ENCODE measurements at regions not wholly inside any gene's neighbourhood (a gene's known extent, or its start where the extent isn't known, plus 50 kb on each side); places are given as distances from the start of the nearest gene placed in this dataset.
"Not testable (repeated sequence)": the region's sequence is repeated elsewhere in the genome, so short reads cannot be mapped to it uniquely, and the experiment has no call there.

GRCh38 chr2:43067254-43068040 is 159.0 kb downstream of the ZFP36L2 start:
- no peak overlapping the region for H3K4me3 ChIP-seq (ENCODE audit: low read length)
- no peaks in the 10 kb centered on the region for H4K20me1 ChIP-seq (ENCODE audit: insufficient read depth, low read length)
- no peak for TF ChIP-seq EZH2phosphoT487 (IDR thresholded peaks at IDR 0.05; ENCODE audit: low read depth)
- TF ChIP-seq CTCF (IDR thresholded peaks at IDR 0.05; ENCODE audit: low read depth, low read length), result no peak
- H3K27ac ChIP-seq (ENCODE audit: low read length), result no peak overlapping the region
- H2AFZ ChIP-seq (ENCODE audit: low read depth, low read length), result no peak overlapping the region
- no peaks in the 10 kb centered on the region for H3K27me3 ChIP-seq (ENCODE audit: low read depth, low read length)
- no peaks in the 10 kb centered on the region for H3K79me2 ChIP-seq (ENCODE audit: low read length)
- H3K9ac ChIP-seq (ENCODE audit: low read length), result no peak overlapping the region
- no peak overlapping the region for H3K4me2 ChIP-seq (ENCODE audit: low read length)
- no peaks in the 10 kb centered on the region for H3K9me3 ChIP-seq (ENCODE audit: insufficient read depth, low read length)
- no peaks in the 10 kb centered on the region for H3K4me1 ChIP-seq (ENCODE audit: low read length)
- H3K36me3 ChIP-seq (replicated peaks; ENCODE audit: low read depth, low read length), result no peaks in the 10 kb centered on the region

- H3K27ac ChIP-seq (ENCODE audit: low read length); H4K20me1 ChIP-seq (ENCODE audit: insufficient read depth, low read length); H3K79me2 ChIP-seq (ENCODE audit: low read length); H3K4me3 ChIP-seq (ENCODE audit: low read length); H3K9ac ChIP-seq (ENCODE audit: low read length); H2AFZ ChIP-seq (ENCODE audit: low read depth, low read length); H3K4me1 ChIP-seq (ENCODE audit: low read length); H3K36me3 ChIP-seq (replicated peaks; ENCODE audit: low read depth, low read length); H3K9me3 ChIP-seq (ENCODE audit: insufficient read depth, low read length); H3K27me3 ChIP-seq (ENCODE audit: low read depth, low read length); H3K4me2 ChIP-seq (ENCODE audit: low read length): not testable (repeated sequence)
Measured at GRCh38 chr2:43066541-43067253, 159.7 kb downstream of the ZFP36L2 start.

- Histone ChIP-seq H3K79me2 (ENCODE audit: low read length) (no peaks in the 10 kb centered on the region), H3K4me3 (ENCODE audit: low read length) (no peak overlapping the region), H3K27me3 (ENCODE audit: low read depth, low read length) (no peaks in the 10 kb centered on the region), H2AFZ (ENCODE audit: low read depth, low read length) (no peak overlapping the region), H3K4me2 (ENCODE audit: low read length) (no peak overlapping the region), H4K20me1 (ENCODE audit: insufficient read depth, low read length) (no peaks in the 10 kb centered on the region), H3K36me3 (replicated peaks; ENCODE audit: low read depth, low read length) (peaks cover 3% of the 10 kb centered on the region), H3K27ac (ENCODE audit: low read length) (no peak overlapping the region), H3K9me3 (ENCODE audit: insufficient read depth, low read length) (no peaks in the 10 kb centered on the region), H3K9ac (ENCODE audit: low read length) (no peak overlapping the region), H3K4me1 (ENCODE audit: low read length) (no peaks in the 10 kb centered on the region)
- TF ChIP-seq CTCF (IDR thresholded peaks at IDR 0.05; ENCODE audit: low read depth, low read length), result no peak
- TF ChIP-seq EZH2phosphoT487 (IDR thresholded peaks at IDR 0.05; ENCODE audit: low read depth), result no peak
Measured at GRCh38 chr2:43065871-43066270, 160.5 kb downstream of the ZFP36L2 start.

- Histone ChIP-seq H3K9me3 (ENCODE audit: insufficient read depth, low read length) (no peaks in the 10 kb centered on the region), H3K36me3 (replicated peaks; ENCODE audit: low read depth, low read length) (peaks cover 3% of the 10 kb centered on the region), H3K27me3 (ENCODE audit: low read depth, low read length) (no peaks in the 10 kb centered on the region), H2AFZ (ENCODE audit: low read depth, low read length) (no peak overlapping the region), H3K4me2 (ENCODE audit: low read length) (no peak overlapping the region), H3K9ac (ENCODE audit: low read length) (no peak overlapping the region), H3K79me2 (ENCODE audit: low read length) (no peaks in the 10 kb centered on the region), H4K20me1 (ENCODE audit: insufficient read depth, low read length) (no peaks in the 10 kb centered on the region), H3K4me3 (ENCODE audit: low read length) (no peak overlapping the region), H3K4me1 (ENCODE audit: low read length) (no peaks in the 10 kb centered on the region), H3K27ac (ENCODE audit: low read length) (no peak overlapping the region)
- TF ChIP-seq CTCF (IDR thresholded peaks at IDR 0.05; ENCODE audit: low read depth, low read length), result no peak
- no peak for TF ChIP-seq EZH2phosphoT487 (IDR thresholded peaks at IDR 0.05; ENCODE audit: low read depth)
Measured at GRCh38 chr2:43065036-43065435, 161.4 kb downstream of the ZFP36L2 start.

- not testable (repeated sequence) for H3K27ac ChIP-seq (ENCODE audit: low read length); H3K4me1 ChIP-seq (ENCODE audit: low read length); H3K79me2 ChIP-seq (ENCODE audit: low read length); H4K20me1 ChIP-seq (ENCODE audit: insufficient read depth, low read length); H3K4me2 ChIP-seq (ENCODE audit: low read length); H3K9me3 ChIP-seq (ENCODE audit: insufficient read depth, low read length); H3K36me3 ChIP-seq (replicated peaks; ENCODE audit: low read depth, low read length); H3K9ac ChIP-seq (ENCODE audit: low read length); H2AFZ ChIP-seq (ENCODE audit: low read depth, low read length); H3K27me3 ChIP-seq (ENCODE audit: low read depth, low read length); H3K4me3 ChIP-seq (ENCODE audit: low read length)
Measured at GRCh38 chr2:43063096-43063495, 163.3 kb downstream of the ZFP36L2 start.
